ENCODE measurements at regions not wholly inside any gene's neighbourhood (a gene's known extent, or its start where the extent isn't known, plus 50 kb on each side); places are given as distances from the start of the nearest gene placed in this dataset.
"Not testable (repeated sequence)": the region's sequence is repeated elsewhere in the genome, so short reads cannot be mapped to it uniquely, and the experiment has no call there.

- no peak for DNase-seq
These were observed 1292.9 kb downstream of the PCDH9 start for GRCh38 chr13:65937251-65937650.

GRCh38 chr13:65936249-65936648, 1293.9 kb downstream of the PCDH9 start:
- DNase-seq, result no peak

- no peak for DNase-seq
These were observed 1297.4 kb downstream of the PCDH9 start for GRCh38 chr13:65932587-65933239.

GRCh38 chr13:65932013-65932412, 1298.1 kb downstream of the PCDH9 start:
- DNase-seq, result no peak

- no peak for DNase-seq
These were observed 1300.7 kb downstream of the PCDH9 start for GRCh38 chr13:65929436-65929835.

- no peak for DNase-seq
These were observed 1303.4 kb downstream of the PCDH9 start for GRCh38 chr13:65926750-65927171.

GRCh38 chr13:65922846-65923245, 1307.3 kb downstream of the PCDH9 start:
- DNase-seq, result not testable (repeated sequence)

GRCh38 chr13:65921933-65922332, 1308.2 kb downstream of the PCDH9 start:
- DNase-seq, result no peak

- DNase-seq, result no peak
These were observed 1312.4 kb downstream of the PCDH9 start for GRCh38 chr13:65917731-65918130.

- no peak for DNase-seq
These were observed 1314.9 kb downstream of the PCDH9 start for GRCh38 chr13:65915195-65915594.

GRCh38 chr13:65914716-65915115, 1315.4 kb downstream of the PCDH9 start:
- no peak for DNase-seq

GRCh38 chr13:65913173-65913572, 1317.0 kb downstream of the PCDH9 start:
- DNase-seq, result no peak

- no peak for DNase-seq
These were observed 1317.6 kb downstream of the PCDH9 start for GRCh38 chr13:65912516-65912915.

- no peak for DNase-seq
These were observed 1318.5 kb downstream of the PCDH9 start for GRCh38 chr13:65911546-65912193.

- DNase-seq, result no peak
These were observed 1320.6 kb downstream of the PCDH9 start for GRCh38 chr13:65909501-65909900.

GRCh38 chr13:65907666-65908525, 1322.2 kb downstream of the PCDH9 start:
- no peak for DNase-seq

GRCh38 chr13:65901723-65902122, 1328.4 kb downstream of the PCDH9 start:
- no peak for DNase-seq

GRCh38 chr13:65894049-65894448, 1336.1 kb downstream of the PCDH9 start:
- no peak for DNase-seq

- DNase-seq, result no peak
These were observed 1337.3 kb downstream of the PCDH9 start for GRCh38 chr13:65892859-65893258.

GRCh38 chr13:65889368-65889767, 1340.8 kb downstream of the PCDH9 start:
- DNase-seq, result no peak

GRCh38 chr13:65882810-65883209, 1347.3 kb downstream of the PCDH9 start:
- DNase-seq, result no peak

- DNase-seq, result no peak
These were observed 1348.5 kb downstream of the PCDH9 start for GRCh38 chr13:65881561-65882155.

GRCh38 chr13:65875031-65875430, 1355.1 kb downstream of the PCDH9 start:
- DNase-seq, result no peak
